Stromal cell of bone marrow (primary cell): ENCODE measurements at regions not wholly inside any gene's neighbourhood (a gene's known extent, or its start where the extent isn't known, plus 50 kb on each side); places are given as distances from the start of the nearest gene placed in this dataset.

ENCODE experiments used
- DNase-seq: peaks from one replicate; pipeline ENCODE4 v3.0.0-alpha.2; 2012; ENCODE audit warnings: low read depth

- peak; percentile 41 for DNase-seq
These were observed 128.1 kb upstream of the STK26 start for GRCh38 chrX:131894995-131895394.

GRCh38 chrX:131895807-131896206 is 127.3 kb upstream of the STK26 start:
- DNase-seq: no peak

- DNase-seq: no peak
These were observed 121.6 kb upstream of the STK26 start for GRCh38 chrX:131901546-131901945.

GRCh38 chrX:131907488-131908314 is 115.4 kb upstream of the STK26 start:
- no peak for DNase-seq

GRCh38 chrX:131910586-131910985 is 112.5 kb upstream of the STK26 start:
- no peak for DNase-seq

- no peak for DNase-seq
These were observed 107.6 kb upstream of the STK26 start for GRCh38 chrX:131915488-131915887.

- DNase-seq: no peak
These were observed 105.5 kb upstream of the STK26 start for GRCh38 chrX:131917588-131917987.

GRCh38 chrX:131918839-131919238 is 104.3 kb upstream of the STK26 start:
- no peak for DNase-seq

- no peak for DNase-seq
These were observed 99.4 kb upstream of the STK26 start for GRCh38 chrX:131923614-131924250.

GRCh38 chrX:131938749-131939148 is 84.4 kb upstream of the STK26 start:
- DNase-seq: no peak

- no peak for DNase-seq
These were observed 81.1 kb upstream of the STK26 start for GRCh38 chrX:131942034-131942433.

- no peak for DNase-seq
These were observed 77.9 kb upstream of the STK26 start for GRCh38 chrX:131944936-131945902.

- DNase-seq: no peak
These were observed 71.9 kb upstream of the STK26 start for GRCh38 chrX:131951166-131951565.

- DNase-seq: no peak
These were observed 67.9 kb upstream of the STK26 start for GRCh38 chrX:131955099-131955777.

GRCh38 chrX:131958724-131959123 is 64.4 kb upstream of the STK26 start:
- no peak for DNase-seq

- DNase-seq: no peak
These were observed 52.8 kb upstream of the STK26 start for GRCh38 chrX:131970347-131970746.
